LNCAP (cell line): ENCODE measurements at regions not wholly inside any gene's neighbourhood (a gene's known extent, or its start where the extent isn't known, plus 50 kb on each side); places are given as distances from the start of the nearest gene placed in this dataset.
A peak's percentile ranks its signal among the peaks of the same experiment; 100 is the strongest.

Experiments
- CTCF ChIP-seq: fragments of 450-650 bp; IDR thresholded peaks from 2 replicates; pipeline ENCODE4 v1.5.1; 2017; ENCODE audit warnings: mild to moderate bottlenecking

- no peak for TF ChIP-seq CTCF
These were observed 155.0 kb upstream of the TMPO start for GRCh38 chr12:98360401-98360800.

- no peak for TF ChIP-seq CTCF
These were observed 145.8 kb upstream of the TMPO start for GRCh38 chr12:98369581-98369980.

GRCh38 chr12:98370976-98371375 lies 144.4 kb upstream of the TMPO start:
- TF ChIP-seq CTCF, result no peak

GRCh38 chr12:98371419-98371818 lies 144.0 kb upstream of the TMPO start:
- no peak for TF ChIP-seq CTCF

- no peak for TF ChIP-seq CTCF
These were observed 142.9 kb upstream of the TMPO start for GRCh38 chr12:98372340-98373024.

- TF ChIP-seq CTCF, result peak; percentile 75
These were observed 142.3 kb upstream of the TMPO start for GRCh38 chr12:98373025-98373554.

GRCh38 chr12:98374007-98374406 lies 141.4 kb upstream of the TMPO start:
- peak; percentile 30 for TF ChIP-seq CTCF

GRCh38 chr12:98379106-98379505 lies 136.3 kb upstream of the TMPO start:
- TF ChIP-seq CTCF, result peak; percentile 8; the same call in 1 of the 2 replicates
